ENCODE measurements at regions not wholly inside any gene's neighbourhood (a gene's known extent, or its start where the extent isn't known, plus 50 kb on each side); places are given as distances from the start of the nearest gene placed in this dataset.
A peak's percentile ranks its signal among the peaks of the same experiment; 100 is the strongest.

DNA sequence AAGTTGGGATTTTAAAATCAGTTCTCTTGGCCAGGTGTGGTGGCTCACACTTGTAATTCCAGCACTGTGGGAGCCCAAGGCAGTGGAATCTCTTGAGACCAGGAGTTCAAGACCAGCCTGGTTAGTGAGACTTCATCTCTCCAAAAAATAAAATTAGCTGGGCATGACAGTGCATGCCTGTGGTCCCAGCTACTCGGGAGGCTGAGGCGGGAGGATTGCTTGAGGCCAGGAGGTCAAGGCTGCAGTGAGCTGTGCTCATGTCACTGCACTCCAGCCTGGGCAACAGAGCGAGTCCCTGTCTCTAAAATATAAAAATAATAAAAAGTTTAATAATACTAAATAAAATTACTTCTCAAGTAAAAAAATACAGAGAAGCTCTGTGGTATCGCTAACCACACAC is 77.5 kb downstream of the FOXA2 start:
- no peak for DNase-seq

DNA sequence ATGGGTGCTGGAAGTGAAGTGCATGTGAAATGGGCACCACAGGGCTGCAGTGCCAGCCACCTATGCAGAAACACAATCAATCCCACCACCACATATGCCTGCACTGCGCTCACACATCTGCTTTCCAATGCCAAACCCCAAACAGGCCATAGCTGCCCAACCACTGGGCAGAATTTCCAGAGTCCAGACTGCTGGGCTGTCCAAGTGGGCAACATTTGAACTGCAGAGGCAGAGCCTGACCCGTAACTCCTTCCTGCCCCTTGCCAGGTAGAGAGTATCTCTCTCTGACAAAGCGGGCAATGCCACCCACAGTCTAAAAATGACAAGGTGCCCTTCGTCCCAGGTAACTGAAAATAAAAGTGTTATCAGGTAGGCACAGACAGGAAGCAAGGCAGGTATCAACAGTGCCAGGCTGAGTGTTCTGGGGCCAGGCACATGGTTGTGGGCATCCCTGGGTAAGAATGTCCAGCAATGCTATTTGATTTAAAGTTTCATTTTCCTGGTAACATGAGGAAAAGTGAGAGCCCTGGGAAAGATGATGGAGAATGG is 79.5 kb downstream of the FOXA2 start:
- no peak for DNase-seq

DNA sequence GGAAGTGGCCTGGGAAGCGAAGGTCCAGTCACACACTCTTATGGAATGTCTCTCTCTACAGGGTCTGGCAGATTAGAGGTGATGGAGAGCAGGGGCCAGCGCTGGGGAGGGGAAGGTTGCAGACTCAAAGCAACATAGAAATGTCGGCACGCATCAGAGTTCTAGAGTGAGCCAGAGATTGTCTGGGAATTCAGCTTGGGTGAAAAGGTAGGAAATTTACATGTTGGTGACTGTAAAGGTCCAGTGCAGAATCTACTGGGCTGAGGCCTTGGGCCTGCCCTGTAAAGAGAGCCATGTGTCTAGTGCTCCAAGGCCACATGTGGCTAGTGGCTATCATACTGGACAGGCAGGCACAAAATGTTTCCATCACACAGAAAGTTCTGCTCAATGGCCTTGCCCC is 80.8 kb downstream of the FOXA2 start:
- DNase-seq = no peak

DNA sequence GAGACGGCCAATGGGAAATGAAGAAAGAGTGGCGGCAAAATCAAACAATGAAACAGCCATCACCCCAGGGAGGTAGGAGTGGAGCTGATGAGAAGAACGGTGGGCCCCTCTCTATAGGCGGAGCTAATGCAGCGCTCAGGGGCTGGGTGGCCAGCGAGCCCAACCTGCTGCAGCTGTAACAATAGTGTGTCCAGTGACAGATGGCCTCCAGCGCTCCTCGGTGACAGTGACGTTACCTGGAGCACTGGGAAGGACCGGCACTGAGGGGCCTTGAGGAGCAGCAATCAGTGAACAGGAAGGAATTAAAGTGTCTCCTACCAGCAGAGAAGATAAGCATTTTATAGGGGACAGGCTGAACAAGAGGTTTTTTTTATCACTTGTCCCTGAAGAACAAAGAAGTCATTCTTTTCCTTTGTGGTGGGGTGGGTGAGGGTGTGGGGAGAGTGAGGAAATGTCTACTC is 81.6 kb downstream of the FOXA2 start:
- no peak for DNase-seq

DNA sequence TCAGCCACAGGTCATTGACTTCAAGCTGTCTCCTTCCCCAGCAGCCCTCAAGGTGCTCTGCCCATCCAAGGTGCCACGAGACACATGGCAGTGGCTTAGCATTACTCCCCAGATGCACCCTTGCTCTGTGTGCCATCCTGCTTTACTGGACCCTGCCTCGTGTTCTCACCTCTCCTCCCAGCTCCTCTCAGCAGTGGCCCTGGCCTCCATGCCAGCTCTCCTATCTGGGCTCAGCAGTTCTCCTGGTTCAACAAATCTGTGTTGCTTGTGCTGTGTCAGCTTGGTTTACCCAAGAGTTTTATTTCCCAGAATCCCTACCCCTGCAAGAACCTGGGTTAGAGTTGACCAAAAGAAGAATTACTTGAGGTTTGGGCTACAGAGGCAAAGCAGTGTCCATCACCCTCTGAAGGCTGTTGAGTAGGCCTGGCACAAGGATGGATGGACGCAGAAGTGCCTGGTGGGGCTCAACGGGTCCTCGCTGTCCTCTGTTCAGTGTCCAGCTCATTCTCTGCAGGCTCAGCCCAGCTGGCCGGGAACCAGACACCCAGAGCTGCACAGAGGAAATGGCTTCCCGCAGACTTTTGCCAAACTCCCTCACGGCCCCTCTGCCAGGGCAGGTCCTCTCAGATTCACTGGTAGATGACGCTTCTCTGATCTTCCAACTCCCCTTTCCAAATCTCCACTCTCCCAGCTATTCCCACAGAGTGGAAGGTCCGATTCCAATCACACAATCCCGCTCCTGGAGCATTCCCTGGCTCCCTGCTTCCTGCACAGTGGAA is 82.6 kb downstream of the FOXA2 start:
- no peak for DNase-seq

DNA sequence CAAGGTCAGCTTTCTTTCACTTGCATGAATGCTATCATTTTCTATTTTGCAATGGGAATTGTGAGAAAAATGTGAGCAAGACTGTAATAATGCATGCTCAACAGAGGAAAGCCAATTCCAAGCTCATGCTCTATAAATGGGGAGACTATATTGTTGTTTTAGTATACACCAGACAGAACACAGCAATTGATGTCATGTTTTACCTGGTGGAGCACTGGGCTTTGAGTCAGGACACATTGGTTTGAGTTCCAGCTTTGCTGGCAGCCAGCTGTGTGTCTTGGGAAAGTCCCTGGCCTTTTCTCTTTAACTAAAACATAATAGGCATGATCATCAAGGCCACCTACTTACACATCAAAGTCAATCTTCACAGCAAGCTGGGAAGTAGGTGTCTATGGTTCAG is 83.3 kb downstream of the FOXA2 start:
- no peak for DNase-seq

DNA sequence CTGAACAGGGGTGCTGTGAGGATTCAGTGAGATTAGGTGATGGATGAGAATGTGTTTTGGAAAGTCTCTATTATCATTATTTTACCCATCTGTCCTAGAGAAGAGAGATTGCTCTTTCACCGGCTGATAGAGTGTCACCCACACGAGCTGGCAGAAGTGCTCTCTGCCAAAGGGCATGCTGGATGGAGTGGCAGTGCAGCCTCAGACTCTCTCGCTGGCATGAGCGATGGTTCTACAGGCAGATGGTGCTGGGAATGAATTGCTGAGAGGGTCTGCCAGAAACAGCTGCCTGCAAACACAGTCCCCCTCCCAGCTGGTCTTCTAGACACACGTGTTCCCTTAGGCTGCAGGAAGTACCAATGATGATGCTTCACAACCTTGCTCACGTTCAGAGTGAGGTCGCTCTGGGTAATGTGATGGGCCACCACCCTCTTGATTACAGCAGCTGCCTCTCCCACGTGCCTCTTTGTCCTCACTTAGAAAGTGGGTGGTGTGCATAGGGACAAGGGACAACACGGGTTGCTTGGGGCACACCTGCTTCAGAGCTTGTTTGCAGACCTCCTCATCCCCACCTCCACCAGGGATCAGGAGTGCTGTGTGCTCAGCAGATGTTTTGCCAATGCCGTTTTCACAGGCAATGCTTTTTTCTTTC is 84.7 kb downstream of the FOXA2 start:
- no peak for DNase-seq

DNA sequence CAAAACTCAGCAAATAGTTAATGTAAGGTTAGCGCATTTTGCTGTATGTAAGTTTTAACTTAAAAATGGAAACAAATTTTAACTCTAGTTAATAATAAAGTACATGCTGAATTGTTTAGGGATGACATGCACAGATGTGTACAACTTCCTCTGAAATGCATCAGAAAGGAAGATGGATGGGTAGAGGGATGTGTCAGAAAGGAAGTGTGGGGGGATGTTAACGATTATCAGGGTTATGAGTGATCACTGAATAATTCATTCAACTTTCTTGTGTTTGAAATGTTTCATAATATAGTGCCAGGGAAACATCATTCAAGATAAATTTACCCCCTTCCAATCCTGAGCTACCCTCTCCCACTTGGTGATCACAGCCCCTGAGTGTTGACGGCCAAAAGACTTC is 87.6 kb downstream of the FOXA2 start:
- no peak for DNase-seq

DNA sequence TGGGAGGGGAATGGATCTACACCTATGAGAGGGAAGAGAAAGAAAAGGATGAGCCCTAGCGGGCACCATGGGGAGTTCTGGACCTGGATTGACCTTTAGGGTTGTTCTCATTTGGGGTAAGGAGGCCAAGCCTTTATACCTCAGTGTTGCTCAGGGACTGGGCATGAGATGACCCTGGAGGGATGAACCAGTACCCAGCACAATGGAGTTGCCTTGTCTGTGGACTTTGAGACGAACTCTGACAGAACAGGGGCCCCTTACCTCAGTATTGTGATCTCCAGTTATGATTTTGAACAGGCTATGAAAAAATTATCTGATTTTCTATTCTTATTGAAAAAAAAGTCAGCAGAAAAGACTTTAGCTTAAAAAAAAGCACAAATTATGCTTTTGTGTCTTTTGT is 88.6 kb downstream of the FOXA2 start:
- no peak for DNase-seq

DNA sequence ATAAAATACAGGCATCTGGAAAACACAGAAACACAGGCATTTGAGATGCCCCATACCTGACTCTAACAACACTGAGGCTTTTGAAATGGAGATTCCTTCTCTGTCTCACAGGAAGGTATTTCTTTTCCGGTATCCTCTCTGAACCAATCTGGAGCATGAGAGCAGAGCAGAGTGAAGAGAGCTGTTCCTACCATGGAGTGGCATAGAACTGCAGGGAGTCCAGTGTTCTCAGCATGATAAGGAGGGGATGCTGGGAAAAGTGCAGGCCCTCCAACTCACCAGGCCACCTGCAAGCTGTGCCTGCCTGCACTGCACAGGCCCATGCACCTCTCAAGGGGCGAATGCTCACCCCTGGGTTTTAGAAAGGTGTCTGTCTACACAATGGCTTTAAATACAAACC is 89.2 kb downstream of the FOXA2 start:
- DNase-seq = no peak

DNA sequence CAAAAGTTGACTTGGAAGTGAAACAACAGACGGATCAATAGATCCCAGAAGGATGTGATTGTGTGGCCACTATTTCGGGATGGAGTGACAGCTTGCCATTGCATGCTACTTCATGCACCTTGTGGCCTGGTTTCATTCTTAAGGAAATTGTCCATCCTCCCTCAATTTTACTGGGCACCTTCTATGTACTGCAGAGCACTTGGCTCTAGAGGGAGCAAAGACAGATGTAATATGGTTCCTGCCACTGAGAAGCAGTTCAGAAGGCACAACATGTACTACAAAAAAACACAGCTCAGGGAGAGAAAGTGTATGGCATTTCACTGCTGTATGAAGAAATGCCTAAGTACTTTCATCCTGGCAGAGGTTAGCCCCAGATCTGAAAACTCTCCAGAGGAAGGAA is 91.9 kb downstream of the FOXA2 start:
- no peak for DNase-seq

DNA sequence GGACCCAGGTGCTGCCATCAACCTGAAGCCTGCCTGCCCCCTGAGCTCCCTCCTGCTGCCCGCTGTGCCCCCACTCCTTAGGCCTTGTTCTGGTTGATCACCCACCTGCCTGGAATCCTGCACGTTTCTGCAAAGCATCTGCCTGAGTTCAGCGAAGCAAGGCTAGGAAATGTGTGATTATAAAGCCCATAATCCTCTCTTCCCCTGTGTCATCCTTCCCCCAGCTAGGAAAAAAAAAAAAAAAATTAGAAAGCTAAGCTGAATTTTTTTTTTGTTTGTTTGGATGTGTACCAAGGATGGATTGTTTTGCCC is 93.2 kb downstream of the FOXA2 start:
- DNase-seq = no peak

DNA sequence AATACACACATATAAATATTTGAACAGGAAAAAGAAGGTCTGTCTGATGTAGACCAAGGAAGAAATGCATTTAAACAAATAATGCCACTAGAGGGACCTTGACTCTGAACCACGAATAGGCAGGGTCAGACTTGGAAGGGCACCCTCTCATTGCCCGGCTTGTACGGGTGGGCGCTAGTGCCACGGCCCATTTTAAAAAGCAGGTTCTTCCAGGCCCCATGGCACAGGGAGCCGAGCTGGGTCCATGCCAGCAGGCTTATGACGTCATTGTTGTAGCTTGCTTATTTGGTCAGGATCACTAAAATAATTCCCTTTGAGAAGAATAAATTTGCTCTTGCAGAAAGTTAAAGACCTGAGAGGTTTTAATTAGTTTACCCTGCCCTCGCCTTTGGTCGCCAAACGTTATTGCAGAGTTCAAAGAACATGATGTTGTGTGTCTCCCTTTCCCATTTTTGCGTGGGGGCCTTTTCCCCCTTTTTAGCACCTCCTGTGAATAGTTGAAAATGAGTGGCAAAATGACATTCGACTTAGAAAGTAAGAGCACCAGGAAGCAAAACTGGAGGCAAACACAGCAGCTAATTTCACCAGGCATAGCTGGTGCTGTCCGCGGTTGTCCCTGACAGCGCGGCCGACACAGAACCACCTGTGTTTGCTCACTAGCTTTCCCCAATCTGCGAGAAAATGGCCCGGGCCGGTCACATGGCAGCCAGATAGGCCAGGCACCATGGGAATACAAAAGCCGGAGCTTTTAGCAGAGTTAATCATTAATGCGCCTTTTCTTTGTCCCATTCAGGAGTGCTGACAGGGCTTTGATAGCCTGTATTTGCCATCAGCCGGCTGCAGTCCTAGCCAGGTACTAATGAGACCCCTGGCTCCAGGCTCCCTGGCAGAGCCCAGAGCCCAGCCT is 93.8 kb downstream of the FOXA2 start:
- DNase-seq = peak in 3 of 56 donors; percentile 1 to 14 (median 3)

DNA sequence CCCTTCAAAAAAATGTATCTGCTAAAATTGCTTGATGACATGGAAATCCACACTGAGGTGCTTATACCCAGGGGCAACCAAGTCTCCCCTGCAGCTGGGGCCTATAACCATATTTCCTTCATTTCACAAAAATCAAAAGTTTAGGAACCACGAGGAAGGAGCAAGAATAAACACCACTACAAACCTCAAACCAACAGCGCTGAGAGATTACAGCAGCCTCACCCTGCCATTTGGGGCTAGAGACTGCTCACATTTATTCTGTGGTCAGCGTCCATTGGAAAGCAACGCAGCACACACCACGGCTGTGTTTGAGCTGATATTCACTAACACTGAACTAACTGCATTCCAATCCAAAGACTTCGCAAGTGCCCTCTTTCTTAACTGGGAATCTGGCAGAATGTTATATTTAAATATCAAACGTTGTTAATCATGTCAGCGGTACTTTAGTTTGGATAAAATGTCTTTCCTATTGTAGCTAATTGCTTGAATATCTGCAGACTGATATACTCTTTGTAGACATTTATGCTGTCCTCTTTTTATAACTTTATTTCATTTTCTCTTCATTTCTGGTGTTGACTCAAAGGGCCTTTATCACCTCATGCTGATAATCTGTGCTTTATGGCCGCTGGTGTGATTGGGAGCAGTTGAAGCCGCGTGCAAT is 94.6 kb downstream of the FOXA2 start:
- DNase-seq = no peak

DNA sequence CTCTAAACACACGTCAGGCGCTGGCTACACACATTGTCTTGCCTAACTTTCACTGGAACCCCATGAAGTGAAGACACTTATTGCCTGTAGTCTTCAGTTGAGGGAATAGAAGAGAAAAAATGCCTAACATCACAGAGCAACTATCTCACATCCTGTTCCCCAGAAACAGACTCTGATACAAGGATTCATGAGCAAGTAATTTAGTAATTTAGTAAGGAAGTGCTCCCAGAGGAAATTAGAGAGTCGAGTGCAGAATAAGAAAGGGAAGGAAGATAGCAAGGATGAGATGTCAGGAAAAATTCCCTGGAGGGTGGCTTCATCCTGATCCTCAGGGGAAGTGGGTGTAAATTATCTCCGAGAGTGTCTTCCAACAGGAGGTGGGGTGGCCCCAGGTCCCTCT is 104.0 kb downstream of the FOXA2 start:
- no peak for DNase-seq

DNA sequence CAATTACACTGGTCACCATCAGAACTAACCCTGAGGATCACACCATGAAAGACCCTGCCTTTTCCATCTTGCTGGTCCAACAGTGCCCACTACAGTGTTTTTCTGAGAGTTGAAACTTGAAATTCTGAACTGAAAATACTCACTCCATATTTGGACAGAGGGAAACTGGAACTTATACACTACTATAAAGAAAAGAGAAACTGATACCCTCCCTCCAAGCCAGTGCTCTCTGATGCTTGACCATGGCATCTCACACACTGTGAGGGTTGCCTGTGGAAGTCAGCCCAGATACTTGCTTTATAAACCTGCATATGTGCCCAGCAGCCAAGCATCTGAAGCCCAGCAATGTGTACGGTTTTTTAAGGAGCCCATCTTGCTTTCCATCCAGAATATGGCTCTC is 108.7 kb downstream of the FOXA2 start:
- no peak for DNase-seq

DNA sequence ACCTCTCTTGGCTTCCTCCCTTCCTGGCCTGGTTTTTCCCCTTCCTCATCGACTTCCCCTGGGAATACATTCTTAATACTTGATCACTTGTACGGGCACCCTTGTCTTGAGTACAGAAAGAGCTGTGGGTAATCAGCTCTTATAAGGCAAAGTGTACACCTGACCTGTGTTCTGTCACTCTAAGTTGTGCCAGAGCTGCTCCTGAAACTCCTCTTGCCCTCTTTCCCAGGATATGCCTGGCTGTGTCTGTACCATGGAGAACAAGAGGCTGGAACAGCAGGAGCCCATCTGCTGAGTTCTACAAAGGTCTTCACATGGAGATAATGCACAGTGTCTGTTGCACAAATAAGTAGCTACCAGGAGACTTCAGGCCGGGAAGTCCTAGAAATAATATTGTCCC is 110.1 kb downstream of the FOXA2 start:
- DNase-seq = no peak

DNA sequence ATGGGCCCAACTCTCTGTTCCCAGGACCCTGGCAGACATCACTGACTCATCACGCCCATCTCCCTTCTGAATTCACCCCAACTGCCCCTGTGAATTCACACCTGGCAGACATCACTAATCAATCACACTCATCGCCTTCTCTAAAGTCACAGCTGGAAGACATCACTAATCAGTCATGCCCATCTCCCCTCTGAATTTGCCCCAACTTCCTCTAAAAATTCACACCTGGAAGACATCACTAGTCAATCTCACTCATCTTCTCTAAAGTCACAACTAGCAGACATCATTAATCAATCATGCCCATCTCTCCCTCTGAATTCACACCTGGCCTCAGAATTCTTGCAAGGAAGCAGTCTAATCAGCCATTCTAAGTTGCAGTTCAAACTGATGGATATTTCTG is 111.1 kb downstream of the FOXA2 start:
- no peak for DNase-seq

DNA sequence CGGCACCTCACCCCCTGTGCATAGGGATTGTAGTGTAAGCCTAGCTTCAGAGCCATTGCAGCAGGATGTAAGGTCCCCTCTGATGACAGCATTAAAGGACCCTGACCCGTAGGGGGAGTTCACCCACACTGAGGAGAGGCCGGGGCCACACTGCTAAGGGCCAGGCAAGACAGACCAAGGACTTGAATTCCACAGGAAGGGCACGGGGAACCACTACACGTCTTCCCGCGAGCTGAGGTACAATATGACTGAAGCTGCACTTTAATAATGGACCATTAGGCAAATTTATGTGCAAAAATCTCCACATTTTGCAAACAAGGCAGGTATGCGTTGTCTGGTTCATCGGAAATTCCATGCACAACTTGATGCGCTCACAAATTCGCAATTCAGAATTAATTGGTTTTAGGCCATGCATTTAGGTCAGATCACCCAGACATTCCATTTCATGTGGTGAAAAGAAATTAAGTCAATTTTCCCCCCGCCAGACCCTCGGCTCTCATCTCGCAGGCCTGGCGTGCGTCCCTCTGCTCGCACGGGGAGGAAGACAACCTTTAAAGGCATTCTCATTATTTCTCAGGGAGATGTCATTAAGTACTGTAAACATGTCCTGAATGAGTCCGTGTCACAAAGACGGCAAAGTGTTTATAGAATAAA is 111.8 kb downstream of the FOXA2 start:
- no peak for DNase-seq

DNA sequence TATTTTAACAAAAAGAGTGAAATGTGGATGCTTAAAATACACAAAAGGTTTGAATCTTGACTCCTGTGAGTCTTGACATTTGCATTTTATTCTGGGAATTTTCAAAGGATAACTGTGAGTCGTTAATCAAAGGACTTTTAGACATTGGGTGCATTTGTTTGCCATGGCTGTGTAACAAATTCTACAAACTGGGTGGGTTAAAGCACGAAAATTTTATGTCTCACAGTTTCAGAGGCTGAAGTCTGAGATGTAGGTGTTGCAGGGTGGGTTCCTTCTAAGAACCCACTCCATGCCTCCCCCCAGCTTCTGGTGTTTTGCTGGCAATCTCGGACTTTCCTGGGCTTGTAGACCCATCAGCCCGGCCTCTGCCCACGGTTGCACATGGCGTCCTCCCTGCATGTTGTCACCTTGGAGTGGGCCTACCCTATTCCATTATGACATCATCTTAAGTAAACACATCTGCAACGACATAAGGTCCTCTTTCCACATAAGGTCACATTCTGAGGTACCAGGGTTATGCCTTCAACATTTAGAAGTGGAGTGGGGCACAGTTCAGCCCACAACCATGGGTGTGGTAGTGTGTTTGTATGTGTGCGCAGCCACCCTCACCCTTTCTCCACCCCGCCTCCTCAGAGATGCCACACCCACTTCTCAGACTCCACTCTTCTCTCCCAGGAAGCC is 113.1 kb downstream of the FOXA2 start:
- DNase-seq = no peak

Data from amygdala (tissue), 56 donors.